K562 (cell line): ENCODE measurements at regions not wholly inside any gene's neighbourhood (a gene's known extent, or its start where the extent isn't known, plus 50 kb on each side); places are given as distances from the start of the nearest gene placed in this dataset.

ENCODE experiments used
- EZH2 ChIP-seq: IDR thresholded peaks from 2 replicates; pipeline ENCODE4 v1.6.1; 2012; ENCODE audit warnings: low read depth, mild to moderate bottlenecking, inconsistent platforms, low read length, borderline replicate concordance
- RFX1 ChIP-seq: fragments of 450-650 bp; IDR thresholded peaks from 2 replicates; pipeline ENCODE4 v1.6.1; 2016; ENCODE audit warnings: mild to moderate bottlenecking, moderate library complexity
- SPI1 ChIP-seq: IDR thresholded peaks from 2 replicates; pipeline ENCODE4 v1.6.1; 2011; ENCODE audit warnings: low read depth, low read length, control low read depth, borderline replicate concordance
- TF ChIP-seq, protein P1 (sequence below), 3 experiments: IDR thresholded peaks in 2 of 3; conservative IDR thresholded peaks in 1 of 3; 2 replicates each; pipeline ENCODE4 v1.5.1; 2011 to 2012; ENCODE audit warnings: low read length in 3 of 3, mild to moderate bottlenecking in 3 of 3, control low read depth in 2 of 3, improper control_type of control experiment in 1 of 3, inconsistent platforms in 1 of 3, low read depth in 1 of 3, mixed read lengths in 1 of 3, moderate library complexity in 1 of 3; ENCODE audit not compliant: insufficient read depth in 2 of 3
- TF ChIP-seq, protein P2 (sequence below): sonication (generic); formaldehyde crosslinking; IDR thresholded peaks from 2 replicates; pipeline ENCODE4 v1.8.0; 2022; ENCODE audit warnings: mild to moderate bottlenecking, missing genetic modification reagents, borderline replicate concordance
- TF ChIP-seq, protein P3 (sequence below), 2 experiments: fragments of 450-650 bp; formaldehyde crosslinking in 1 of 2; IDR thresholded peaks; 2 replicates each; pipeline versions ENCODE4 v1.4.0 to v1.6.1; 2014 to 2020; ENCODE audit warnings: mild to moderate bottlenecking in 2 of 2, borderline replicate concordance in 1 of 2, low read depth in 1 of 2
- TF ChIP-seq, protein P4 (sequence below): fragments of 450-650 bp; IDR thresholded peaks from 2 replicates; pipeline ENCODE4 v1.6.1; 2016; ENCODE audit warnings: antibody characterized with exemption

DNA sequence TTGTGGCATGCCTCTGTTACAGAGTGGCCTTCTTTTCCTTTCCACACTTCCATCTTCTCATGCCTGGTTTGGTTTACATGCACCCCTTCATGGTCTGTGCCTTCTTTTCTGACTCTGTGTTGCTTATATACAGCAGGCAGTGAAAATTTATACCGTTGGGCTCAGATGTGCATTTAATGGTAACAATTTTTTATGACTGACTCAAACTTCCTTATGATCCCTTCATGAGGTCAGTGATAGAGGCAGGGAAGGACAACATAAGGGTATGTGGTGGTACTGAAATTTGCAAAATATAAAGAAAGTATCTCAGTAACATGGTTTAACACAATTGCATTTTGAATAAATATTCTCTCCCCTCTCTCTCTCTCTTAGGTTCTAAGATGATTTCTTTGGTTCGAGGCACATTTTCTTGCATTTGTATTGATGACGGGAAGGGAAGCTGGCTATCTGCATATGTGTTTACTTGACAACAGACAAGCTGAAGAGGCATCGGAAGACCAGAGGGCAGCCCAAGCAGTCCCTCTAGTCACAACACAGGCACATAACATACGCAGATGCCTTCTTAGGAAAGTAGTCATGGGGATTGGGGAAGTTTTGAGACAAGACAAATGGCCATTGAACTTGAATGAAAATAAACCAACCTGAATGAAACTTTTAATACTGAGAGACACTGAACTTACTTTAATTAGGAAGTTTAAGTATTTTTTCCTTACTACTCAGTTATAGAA lies 163.3 kb upstream of the LEF1 start:
- TF ChIP-seq SPI1 (no peak), EZH2 (no peak), RFX1 (no peak)
- TF ChIP-seq, protein P1, sequence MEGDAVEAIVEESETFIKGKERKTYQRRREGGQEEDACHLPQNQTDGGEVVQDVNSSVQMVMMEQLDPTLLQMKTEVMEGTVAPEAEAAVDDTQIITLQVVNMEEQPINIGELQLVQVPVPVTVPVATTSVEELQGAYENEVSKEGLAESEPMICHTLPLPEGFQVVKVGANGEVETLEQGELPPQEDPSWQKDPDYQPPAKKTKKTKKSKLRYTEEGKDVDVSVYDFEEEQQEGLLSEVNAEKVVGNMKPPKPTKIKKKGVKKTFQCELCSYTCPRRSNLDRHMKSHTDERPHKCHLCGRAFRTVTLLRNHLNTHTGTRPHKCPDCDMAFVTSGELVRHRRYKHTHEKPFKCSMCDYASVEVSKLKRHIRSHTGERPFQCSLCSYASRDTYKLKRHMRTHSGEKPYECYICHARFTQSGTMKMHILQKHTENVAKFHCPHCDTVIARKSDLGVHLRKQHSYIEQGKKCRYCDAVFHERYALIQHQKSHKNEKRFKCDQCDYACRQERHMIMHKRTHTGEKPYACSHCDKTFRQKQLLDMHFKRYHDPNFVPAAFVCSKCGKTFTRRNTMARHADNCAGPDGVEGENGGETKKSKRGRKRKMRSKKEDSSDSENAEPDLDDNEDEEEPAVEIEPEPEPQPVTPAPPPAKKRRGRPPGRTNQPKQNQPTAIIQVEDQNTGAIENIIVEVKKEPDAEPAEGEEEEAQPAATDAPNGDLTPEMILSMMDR (IDR thresholded peaks at IDR 0.05 in 2 of 3, conservative IDR thresholded peaks at IDR 0.05 in 1 of 3; ENCODE audit: insufficient read depth in 2 of 3, low read depth in 1 of 3, low read length in 3 of 3) = no peak
- TF ChIP-seq, protein P2, sequence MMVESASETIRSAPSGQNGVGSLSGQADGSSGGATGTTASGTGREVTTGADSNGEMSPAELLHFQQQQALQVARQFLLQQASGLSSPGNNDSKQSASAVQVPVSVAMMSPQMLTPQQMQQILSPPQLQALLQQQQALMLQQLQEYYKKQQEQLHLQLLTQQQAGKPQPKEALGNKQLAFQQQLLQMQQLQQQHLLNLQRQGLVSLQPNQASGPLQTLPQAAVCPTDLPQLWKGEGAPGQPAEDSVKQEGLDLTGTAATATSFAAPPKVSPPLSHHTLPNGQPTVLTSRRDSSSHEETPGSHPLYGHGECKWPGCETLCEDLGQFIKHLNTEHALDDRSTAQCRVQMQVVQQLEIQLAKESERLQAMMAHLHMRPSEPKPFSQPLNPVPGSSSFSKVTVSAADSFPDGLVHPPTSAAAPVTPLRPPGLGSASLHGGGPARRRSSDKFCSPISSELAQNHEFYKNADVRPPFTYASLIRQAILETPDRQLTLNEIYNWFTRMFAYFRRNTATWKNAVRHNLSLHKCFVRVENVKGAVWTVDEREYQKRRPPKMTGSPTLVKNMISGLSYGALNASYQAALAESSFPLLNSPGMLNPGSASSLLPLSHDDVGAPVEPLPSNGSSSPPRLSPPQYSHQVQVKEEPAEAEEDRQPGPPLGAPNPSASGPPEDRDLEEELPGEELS (CRISPR knock-in tag) = no peak
- TF ChIP-seq, protein P3, sequence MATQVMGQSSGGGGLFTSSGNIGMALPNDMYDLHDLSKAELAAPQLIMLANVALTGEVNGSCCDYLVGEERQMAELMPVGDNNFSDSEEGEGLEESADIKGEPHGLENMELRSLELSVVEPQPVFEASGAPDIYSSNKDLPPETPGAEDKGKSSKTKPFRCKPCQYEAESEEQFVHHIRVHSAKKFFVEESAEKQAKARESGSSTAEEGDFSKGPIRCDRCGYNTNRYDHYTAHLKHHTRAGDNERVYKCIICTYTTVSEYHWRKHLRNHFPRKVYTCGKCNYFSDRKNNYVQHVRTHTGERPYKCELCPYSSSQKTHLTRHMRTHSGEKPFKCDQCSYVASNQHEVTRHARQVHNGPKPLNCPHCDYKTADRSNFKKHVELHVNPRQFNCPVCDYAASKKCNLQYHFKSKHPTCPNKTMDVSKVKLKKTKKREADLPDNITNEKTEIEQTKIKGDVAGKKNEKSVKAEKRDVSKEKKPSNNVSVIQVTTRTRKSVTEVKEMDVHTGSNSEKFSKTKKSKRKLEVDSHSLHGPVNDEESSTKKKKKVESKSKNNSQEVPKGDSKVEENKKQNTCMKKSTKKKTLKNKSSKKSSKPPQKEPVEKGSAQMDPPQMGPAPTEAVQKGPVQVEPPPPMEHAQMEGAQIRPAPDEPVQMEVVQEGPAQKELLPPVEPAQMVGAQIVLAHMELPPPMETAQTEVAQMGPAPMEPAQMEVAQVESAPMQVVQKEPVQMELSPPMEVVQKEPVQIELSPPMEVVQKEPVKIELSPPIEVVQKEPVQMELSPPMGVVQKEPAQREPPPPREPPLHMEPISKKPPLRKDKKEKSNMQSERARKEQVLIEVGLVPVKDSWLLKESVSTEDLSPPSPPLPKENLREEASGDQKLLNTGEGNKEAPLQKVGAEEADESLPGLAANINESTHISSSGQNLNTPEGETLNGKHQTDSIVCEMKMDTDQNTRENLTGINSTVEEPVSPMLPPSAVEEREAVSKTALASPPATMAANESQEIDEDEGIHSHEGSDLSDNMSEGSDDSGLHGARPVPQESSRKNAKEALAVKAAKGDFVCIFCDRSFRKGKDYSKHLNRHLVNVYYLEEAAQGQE (IDR thresholded peaks at IDR 0.05; ENCODE audit: borderline replicate concordance) = no peak
- TF ChIP-seq, protein P3 (CRISPR knock-in tag; IDR thresholded peaks at IDR 0.05; ENCODE audit: low read depth) = no peak
- TF ChIP-seq, protein P4, sequence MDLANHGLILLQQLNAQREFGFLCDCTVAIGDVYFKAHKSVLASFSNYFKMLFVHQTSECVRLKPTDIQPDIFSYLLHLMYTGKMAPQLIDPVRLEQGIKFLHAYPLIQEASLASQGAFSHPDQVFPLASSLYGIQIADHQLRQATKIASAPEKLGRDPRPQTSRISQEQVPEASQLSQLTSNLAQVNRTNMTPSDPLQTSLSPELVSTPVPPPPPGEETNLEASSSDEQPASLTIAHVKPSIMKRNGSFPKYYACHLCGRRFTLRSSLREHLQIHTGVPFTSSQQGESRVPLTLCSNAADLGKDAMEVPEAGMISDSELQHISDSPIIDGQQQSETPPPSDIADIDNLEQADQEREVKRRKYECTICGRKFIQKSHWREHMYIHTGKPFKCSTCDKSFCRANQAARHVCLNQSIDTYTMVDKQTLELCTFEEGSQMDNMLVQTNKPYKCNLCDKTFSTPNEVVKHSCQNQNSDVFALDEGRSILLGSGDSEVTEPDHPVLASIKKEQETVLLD = no peak
